Transverse colon (tissue), 4 donors: ENCODE measurements at regions not wholly inside any gene's neighbourhood (a gene's known extent, or its start where the extent isn't known, plus 50 kb on each side); places are given as distances from the start of the nearest gene placed in this dataset.

Experiments
- DNase-seq: peaks from one replicate; pipeline ENCODE4 v3.0.0-alpha.2; 2019
- H3K27ac ChIP-seq, 4 donors: fragments of 200-600 bp; sonication (generic); 2 replicates each; pipeline ENCODE4 v1.5.1; 2016 to 2018; ENCODE audit warnings: inconsistent platforms in 4 of 4
- H3K27me3 ChIP-seq: fragments of 200-600 bp; sonication (generic); 2 replicates; pipeline ENCODE4 v1.5.1; 2017; ENCODE audit warnings: inconsistent platforms
- H3K36me3 ChIP-seq, 4 donors: fragments of 200-600 bp; sonication (generic); 2 replicates each; pipeline ENCODE4 v1.5.1; 2017 to 2019; ENCODE audit warnings: inconsistent platforms in 4 of 4
- H3K4me1 ChIP-seq, 4 donors: fragments of 200-600 bp; sonication (generic); 2 replicates each; pipeline ENCODE4 v1.5.1; 2017 to 2020; ENCODE audit warnings: inconsistent platforms in 4 of 4
- H3K4me3 ChIP-seq, 4 donors: fragments of 200-600 bp; sonication (generic); 1 replicate in 1 of 4; 2 replicates in 3 of 4; pipeline versions ENCODE4 v1.5.1 to v1.6.1; 2017 to 2019; ENCODE audit warnings: inconsistent platforms in 4 of 4
- H3K9me3 ChIP-seq, 2 donors: fragments of 200-600 bp; sonication (generic); 2 replicates each; pipeline ENCODE4 v1.5.1; 2017 to 2019; ENCODE audit warnings: inconsistent platforms in 2 of 2
- CTCF ChIP-seq, 5 experiments: fragments of 200-600 bp in 3 of 5; fragments of 450-650 bp in 2 of 5; sonication (generic) in 3 of 5; IDR thresholded peaks; 1 replicate in 2 of 5; 2 replicates in 3 of 5; pipeline ENCODE4 v1.5.1; 2016 to 2017; ENCODE audit warnings: antibody characterized with exemption in 5 of 5, inconsistent platforms in 3 of 5, mild to moderate bottlenecking in 2 of 5, moderate library complexity in 1 of 5
- EP300 ChIP-seq: sonication (generic); formaldehyde crosslinking; IDR thresholded peaks from one replicate; pipeline ENCODE4 v1.6.1; 2017; ENCODE audit warnings: antibody characterized with exemption, low read depth
- POLR2A ChIP-seq: fragments of 450-650 bp; IDR thresholded peaks from one replicate; pipeline ENCODE4 v1.6.1; 2016; ENCODE audit warnings: antibody characterized with exemption, mild to moderate bottlenecking, moderate library complexity
- POLR2AphosphoS5 ChIP-seq, 3 donors: sonication (generic); formaldehyde crosslinking; IDR thresholded peaks; one replicate each; pipeline ENCODE4 v1.6.1; 2016; ENCODE audit warnings: antibody characterized with exemption in 3 of 3
- WGBS, 2 donors: methylation state at CpG; one replicate each; pipeline ENCODE4 v1.1.5; 2018; ENCODE audit warnings: low coverage in 1 of 2; 5-methylcytosine and 5-hydroxymethylcytosine counted together
- in situ Hi-C, 4 donors: fragments of 200-750 bp; cut with MboI; loops; one replicate each; pipeline versions ENCODE4 v1.15.0 to v1.15.1; 2017; ENCODE audit warnings: low sequenced_read_pairs in 3 of 4, low pct_ligation_motif_present in 1 of 4, low pct_unique_long_range_greater_than_20kb in 1 of 4
- intact Hi-C: fragments of 100-400 bp; cut with DNase I; formaldehyde crosslinking; loops from one replicate; pipeline ENCODE4 v1.15.1; 2023; ENCODE audit warnings: low total_unique reads

GRCh38 chr15:95712785-95713184 is 617.7 kb upstream of the NR2F2 start:
- Histone ChIP-seq H3K4me3 (no peak overlapping the region), H3K27me3 (no peaks in the 10 kb centered on the region), H3K9me3 (no peaks in the 10 kb centered on the region), H3K27ac (no peak overlapping the region), H3K36me3 (no peaks in the 10 kb centered on the region), H3K4me1 (no peaks in the 10 kb centered on the region)
- no peak for TF ChIP-seq CTCF (IDR thresholded peaks at IDR 0.05)
- TF ChIP-seq POLR2AphosphoS5 (IDR thresholded peaks at IDR 0.05) = no peak
- TF ChIP-seq POLR2A = no peak
- no peak for TF ChIP-seq EP300
- intact Hi-C loops (no loop called here), in situ Hi-C loops (no loop called here)
- 0 to 23% methylated on average over 1 of the region's 1 CpG for WGBS, 2 donors
- no peak for DNase-seq

- TF ChIP-seq CTCF (IDR thresholded peaks at IDR 0.05) (no peak), POLR2A (no peak), EP300 (no peak), POLR2AphosphoS5 (IDR thresholded peaks at IDR 0.05) (no peak)
- WGBS, 2 donors = 51 to 71% methylated on average over 5 of the region's 5 CpGs
- in situ Hi-C loops = no loop called here
- Histone ChIP-seq H3K27ac (no peak overlapping the region), H3K36me3 (no peaks in the 10 kb centered on the region), H3K9me3 (no peaks in the 10 kb centered on the region), H3K27me3 (no peaks in the 10 kb centered on the region), H3K4me1 (no peaks in the 10 kb centered on the region), H3K4me3 (no peak overlapping the region)
- DNase-seq = no peak
- intact Hi-C loops = no loop called here
Measured at GRCh38 chr15:95713324-95713723, 617.2 kb upstream of the NR2F2 start.

GRCh38 chr15:95715116-95715903 is 615.2 kb upstream of the NR2F2 start:
- Histone ChIP-seq H3K9me3 (no peaks in the 10 kb centered on the region), H3K4me3 (no peak overlapping the region), H3K27me3 (no peaks in the 10 kb centered on the region), H3K4me1 (no peaks in the 10 kb centered on the region), H3K36me3 (no peaks in the 10 kb centered on the region), H3K27ac (no peak overlapping the region)
- in situ Hi-C loops = no loop called here
- intact Hi-C loops = no loop called here
- 37 to 45% methylated on average over 2 to 3 of the region's 3 CpGs for WGBS, 2 donors
- no peak for DNase-seq
- TF ChIP-seq EP300 (no peak), POLR2AphosphoS5 (IDR thresholded peaks at IDR 0.05) (no peak), CTCF (IDR thresholded peaks at IDR 0.05) (no peak), POLR2A (no peak)

- H3K27ac ChIP-seq = no peak overlapping the region
- DNase-seq = no peak
- H3K4me1 ChIP-seq = no peaks in the 10 kb centered on the region
- TF ChIP-seq CTCF (IDR thresholded peaks at IDR 0.05) (no peak), POLR2AphosphoS5 (IDR thresholded peaks at IDR 0.05) (no peak), POLR2A (no peak), EP300 (no peak)
- no peak overlapping the region for H3K4me3 ChIP-seq
- no peaks in the 10 kb centered on the region for H3K9me3 ChIP-seq
- intact Hi-C loops (no loop called here), in situ Hi-C loops (no loop called here)
- H3K27me3 ChIP-seq = no peaks in the 10 kb centered on the region
- H3K36me3 ChIP-seq = no peaks in the 10 kb centered on the region
- 83 to 97% methylated on average over 6 of the region's 6 CpGs for WGBS, 2 donors
Measured at GRCh38 chr15:95715906-95716656, 614.4 kb upstream of the NR2F2 start.
